SH-SY5Y (cell line): ENCODE measurements at regions not wholly inside any gene's neighbourhood (a gene's known extent, or its start where the extent isn't known, plus 50 kb on each side); places are given as distances from the start of the nearest gene placed in this dataset.

ENCODE experiments used
- GATA2 ChIP-seq: IDR thresholded peaks from 2 replicates; pipeline ENCODE4 v1.6.1; 2011; ENCODE audit warnings: mild to moderate bottlenecking, low read depth, low read length
- GATA3 ChIP-seq: IDR thresholded peaks from 2 replicates; pipeline ENCODE4 v1.6.1; 2011; ENCODE audit warnings: low read depth, mild to moderate bottlenecking, low read length, moderate library complexity

DNA sequence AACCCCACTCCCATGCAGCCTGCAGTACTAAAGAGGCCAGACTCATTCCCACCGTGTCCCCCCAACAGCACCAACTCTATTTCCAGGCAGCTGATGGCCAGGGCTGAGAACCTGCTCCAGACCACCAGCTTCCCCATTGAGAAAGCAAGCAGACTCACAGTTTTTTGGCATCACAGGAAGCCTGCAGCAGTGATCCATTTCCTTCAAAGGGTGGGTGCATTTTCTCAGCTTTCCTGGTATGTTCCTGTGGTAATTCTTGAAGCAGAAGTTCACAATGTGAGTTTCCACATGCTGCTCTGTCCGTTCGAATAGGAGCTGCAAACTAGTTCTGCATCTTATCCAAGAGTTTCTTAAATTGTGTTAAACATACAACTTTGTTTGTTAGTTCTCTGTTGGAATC is 1249.6 kb upstream of the FAM98A start:
- TF ChIP-seq GATA2 (no peak), GATA3 (no peak)
